Mesendoderm (in vitro differentiated cells): ENCODE measurements at regions not wholly inside any gene's neighbourhood (a gene's known extent, or its start where the extent isn't known, plus 50 kb on each side); places are given as distances from the start of the nearest gene placed in this dataset.

ENCODE experiments used
- DNase-seq: peaks from one replicate; pipeline ENCODE4 v3.0.0; 2013
- H2AK5ac ChIP-seq: 2 replicates; pipeline ENCODE4 v1.6.1; 2013; ENCODE audit warnings: low read length, inconsistent platforms
- H2BK120ac ChIP-seq: 2 replicates; pipeline ENCODE4 v1.6.1; 2013; ENCODE audit warnings: low read depth, mild to moderate bottlenecking, low read length, moderate library complexity, mixed read lengths
- H2BK15ac ChIP-seq: replicated peaks from 2 replicates; pipeline ENCODE4 v1.6.1; 2013; ENCODE audit warnings: low read depth, mild to moderate bottlenecking, moderate library complexity
- H2BK5ac ChIP-seq: 2 replicates; pipeline ENCODE4 v1.6.1; 2013; ENCODE audit warnings: low read length, inconsistent platforms
- H3K18ac ChIP-seq: 2 replicates; pipeline ENCODE4 v1.6.1; 2013; ENCODE audit warnings: mild to moderate bottlenecking, low read length, mixed read lengths
- H3K23ac ChIP-seq: one replicate; pipeline ENCODE4 v1.6.1; 2013; ENCODE audit warnings: low read length
- H3K27ac ChIP-seq: 2 replicates; pipeline ENCODE4 v1.5.1; 2013; ENCODE audit warnings: low read depth, mild to moderate bottlenecking, inconsistent platforms, low read length, moderate library complexity
- H3K27me3 ChIP-seq: 2 replicates; pipeline ENCODE4 v1.6.1; 2013; ENCODE audit warnings: low read length, control low read depth, mild to moderate bottlenecking, inconsistent platforms; ENCODE audit not compliant: insufficient read depth, poor library complexity
- H3K36me3 ChIP-seq: 2 replicates; pipeline ENCODE4 v1.6.1; 2013; ENCODE audit warnings: low read length, inconsistent platforms; ENCODE audit not compliant: control insufficient read depth, insufficient read depth
- H3K4ac ChIP-seq: one replicate; pipeline ENCODE4 v1.6.1; 2013; ENCODE audit warnings: low read depth, mild to moderate bottlenecking, low read length, moderate library complexity
- H3K4me1 ChIP-seq: 2 replicates; pipeline ENCODE4 v1.6.1; 2013; ENCODE audit warnings: low read depth, low read length, inconsistent platforms; ENCODE audit not compliant: control insufficient read depth
- H3K4me2 ChIP-seq: 2 replicates; pipeline ENCODE4 v1.6.1; 2013; ENCODE audit warnings: low read length
- H3K4me3 ChIP-seq: 2 replicates; pipeline ENCODE4 v1.5.1; 2013; ENCODE audit warnings: mild to moderate bottlenecking, low read length
- H3K56ac ChIP-seq: one replicate; pipeline ENCODE4 v1.6.1; 2013; ENCODE audit warnings: low read length
- H3K79me1 ChIP-seq: 2 replicates; pipeline ENCODE4 v1.6.1; 2013; ENCODE audit warnings: low read length, inconsistent platforms
- H3K79me2 ChIP-seq: 2 replicates; pipeline ENCODE4 v1.6.1; 2013; ENCODE audit warnings: mild to moderate bottlenecking, low read length; ENCODE audit not compliant: control insufficient read depth, insufficient read depth
- H3K9ac ChIP-seq: 2 replicates; pipeline ENCODE4 v1.6.1; 2013; ENCODE audit warnings: low read length, inconsistent platforms
- H4K5ac ChIP-seq: one replicate; pipeline ENCODE4 v1.6.1; 2013; ENCODE audit warnings: low read length
- H4K8ac ChIP-seq: one replicate; pipeline ENCODE4 v1.6.1; 2013; ENCODE audit warnings: low read depth, mild to moderate bottlenecking, control low read depth, low read length, moderate library complexity
- WGBS: extraction: QIAGEN DNeasy Blood & Tissue Kit; methylation state at CpG from one replicate; pipeline ENCODE4 v1.1.7; 2013; ENCODE audit warnings: low lambda C conversion rate, missing lambda C conversion rate; ENCODE audit not compliant: insufficient coverage; ENCODE audit errors: extremely low coverage; 5-methylcytosine and 5-hydroxymethylcytosine counted together

GRCh38 chr3:139121513-139122220 lies 77.0 kb upstream of the PRR23C start:
- no peak overlapping the region for H3K27ac ChIP-seq
- no peaks in the 10 kb centered on the region for H3K27me3 ChIP-seq
- no peak overlapping the region for H2BK5ac ChIP-seq
- no peaks in the 10 kb centered on the region for H3K36me3 ChIP-seq
- WGBS: no CpG with 5 or more reads among the region's 8 CpGs
- no peak overlapping the region for H2BK120ac ChIP-seq
- H3K79me1 ChIP-seq: no peaks in the 10 kb centered on the region
- H3K23ac ChIP-seq: no peak overlapping the region
- H3K4me2 ChIP-seq: no peak overlapping the region
- no peak overlapping the region for H3K18ac ChIP-seq
- H3K9ac ChIP-seq: no peak overlapping the region
- no peak overlapping the region for H4K8ac ChIP-seq
- H3K4ac ChIP-seq: no peak overlapping the region
- H3K4me3 ChIP-seq: no peak overlapping the region
- no peak overlapping the region for H3K56ac ChIP-seq
- DNase-seq: no peak
- H2AK5ac ChIP-seq: no peak overlapping the region
- H4K5ac ChIP-seq: no peak overlapping the region
- no peaks in the 10 kb centered on the region for H3K79me2 ChIP-seq
- no peak overlapping the region for H2BK15ac ChIP-seq
- H3K4me1 ChIP-seq: no peaks in the 10 kb centered on the region

- Histone ChIP-seq H2BK120ac (no peak overlapping the region), H3K9ac (no peak overlapping the region), H3K79me2 (no peaks in the 10 kb centered on the region), H4K5ac (no peak overlapping the region), H2BK5ac (no peak overlapping the region), H3K4me2 (no peak overlapping the region), H3K4me1 (no peaks in the 10 kb centered on the region), H2AK5ac (no peak overlapping the region), H2BK15ac (no peak overlapping the region), H3K27me3 (no peaks in the 10 kb centered on the region), H3K27ac (no peak overlapping the region), H3K56ac (no peak overlapping the region), H4K8ac (no peak overlapping the region), H3K36me3 (no peaks in the 10 kb centered on the region), H3K4me3 (no peak overlapping the region), H3K18ac (no peak overlapping the region), H3K79me1 (no peaks in the 10 kb centered on the region), H3K23ac (no peak overlapping the region), H3K4ac (no peak overlapping the region)
- no CpG with 5 or more reads among the region's 3 CpGs for WGBS
- DNase-seq: no peak
These were observed 77.5 kb upstream of the PRR23C start for GRCh38 chr3:139122221-139122581.

- H2BK5ac ChIP-seq: no peak overlapping the region
These were observed 77.9 kb upstream of the PRR23C start for GRCh38 chr3:139122612-139123011.

GRCh38 chr3:139123377-139124095 lies 78.8 kb upstream of the PRR23C start:
- Histone ChIP-seq H3K4ac (no peak overlapping the region), H3K18ac (no peak overlapping the region), H3K56ac (no peak overlapping the region), H4K8ac (no peak overlapping the region), H3K79me1 (no peaks in the 10 kb centered on the region), H2BK120ac (no peak overlapping the region), H3K23ac (no peak overlapping the region), H2AK5ac (no peak overlapping the region), H3K36me3 (no peaks in the 10 kb centered on the region), H3K27ac (no peak overlapping the region), H4K5ac (no peak overlapping the region), H3K4me3 (no peak overlapping the region), H3K4me2 (no peak overlapping the region), H3K4me1 (no peaks in the 10 kb centered on the region), H3K79me2 (no peaks in the 10 kb centered on the region), H2BK5ac (no peak overlapping the region), H3K9ac (no peak overlapping the region), H3K27me3 (no peaks in the 10 kb centered on the region), H2BK15ac (no peak overlapping the region)
- no peak for DNase-seq
- no CpG with 5 or more reads among the region's 10 CpGs for WGBS

More at GRCh38 chr3:139122612-139123011, 77.9 kb upstream of the PRR23C start:
- Histone ChIP-seq H2AK5ac (no peak overlapping the region), H2BK120ac (no peak overlapping the region), H3K23ac (no peak overlapping the region), H4K8ac (no peak overlapping the region), H3K27ac (no peak overlapping the region), H3K4ac (no peak overlapping the region), H3K4me2 (no peak overlapping the region), H3K4me1 (no peaks in the 10 kb centered on the region), H3K18ac (no peak overlapping the region), H3K36me3 (no peaks in the 10 kb centered on the region), H3K79me2 (no peaks in the 10 kb centered on the region), H3K4me3 (no peak overlapping the region), H3K56ac (no peak overlapping the region), H3K79me1 (no peaks in the 10 kb centered on the region), H3K27me3 (no peaks in the 10 kb centered on the region), H3K9ac (no peak overlapping the region), H4K5ac (no peak overlapping the region), H2BK15ac (no peak overlapping the region)
- DNase-seq: no peak
- WGBS: no CpG with 5 or more reads among the region's 2 CpGs

- Histone ChIP-seq H3K9ac (no peak overlapping the region), H3K4me1 (no peaks in the 10 kb centered on the region), H2AK5ac (no peak overlapping the region), H3K4ac (no peak overlapping the region), H3K79me2 (no peaks in the 10 kb centered on the region), H3K27ac (no peak overlapping the region), H2BK5ac (no peak overlapping the region), H3K23ac (no peak overlapping the region), H3K36me3 (no peaks in the 10 kb centered on the region), H3K79me1 (no peaks in the 10 kb centered on the region), H3K27me3 (no peaks in the 10 kb centered on the region), H4K8ac (no peak overlapping the region), H3K4me3 (no peak overlapping the region), H4K5ac (no peak overlapping the region), H2BK120ac (no peak overlapping the region), H2BK15ac (no peak overlapping the region), H3K4me2 (no peak overlapping the region), H3K56ac (no peak overlapping the region), H3K18ac (no peak overlapping the region)
- no peak for DNase-seq
- WGBS: no CpG with 5 or more reads among the region's 2 CpGs
These were observed 79.5 kb upstream of the PRR23C start for GRCh38 chr3:139124197-139124596.
